ENCODE measurements at regions not wholly inside any gene's neighbourhood (a gene's known extent, or its start where the extent isn't known, plus 50 kb on each side); places are given as distances from the start of the nearest gene placed in this dataset.

GRCh38 chr18:40937386-40937785 lies 1017.6 kb upstream of the PIK3C3 start:
- Histone ChIP-seq H3K27me3 (no peaks in the 10 kb centered on the region), H3K4me3 (no peak overlapping the region), H3K9me3 (no peaks in the 10 kb centered on the region), H3K4me1 (no peaks in the 10 kb centered on the region), H3K27ac (no peak overlapping the region), H3K36me3 (no peaks in the 10 kb centered on the region)
- DNase-seq (no peak), ATAC-seq (no peak)
- intact Hi-C loops (cut with DNase I) = no loop called here
- TF ChIP-seq, protein P1, sequence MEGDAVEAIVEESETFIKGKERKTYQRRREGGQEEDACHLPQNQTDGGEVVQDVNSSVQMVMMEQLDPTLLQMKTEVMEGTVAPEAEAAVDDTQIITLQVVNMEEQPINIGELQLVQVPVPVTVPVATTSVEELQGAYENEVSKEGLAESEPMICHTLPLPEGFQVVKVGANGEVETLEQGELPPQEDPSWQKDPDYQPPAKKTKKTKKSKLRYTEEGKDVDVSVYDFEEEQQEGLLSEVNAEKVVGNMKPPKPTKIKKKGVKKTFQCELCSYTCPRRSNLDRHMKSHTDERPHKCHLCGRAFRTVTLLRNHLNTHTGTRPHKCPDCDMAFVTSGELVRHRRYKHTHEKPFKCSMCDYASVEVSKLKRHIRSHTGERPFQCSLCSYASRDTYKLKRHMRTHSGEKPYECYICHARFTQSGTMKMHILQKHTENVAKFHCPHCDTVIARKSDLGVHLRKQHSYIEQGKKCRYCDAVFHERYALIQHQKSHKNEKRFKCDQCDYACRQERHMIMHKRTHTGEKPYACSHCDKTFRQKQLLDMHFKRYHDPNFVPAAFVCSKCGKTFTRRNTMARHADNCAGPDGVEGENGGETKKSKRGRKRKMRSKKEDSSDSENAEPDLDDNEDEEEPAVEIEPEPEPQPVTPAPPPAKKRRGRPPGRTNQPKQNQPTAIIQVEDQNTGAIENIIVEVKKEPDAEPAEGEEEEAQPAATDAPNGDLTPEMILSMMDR (IDR thresholded peaks at IDR 0.05) = no peak
- no peak for TF ChIP-seq POLR2A (IDR thresholded peaks at IDR 0.05)
- WGBS (ENCODE audit: insufficient coverage, low coverage, low lambda C conversion rate, missing lambda C conversion rate) = 34% methylated on average over 2 of the region's 2 CpGs

DNA sequence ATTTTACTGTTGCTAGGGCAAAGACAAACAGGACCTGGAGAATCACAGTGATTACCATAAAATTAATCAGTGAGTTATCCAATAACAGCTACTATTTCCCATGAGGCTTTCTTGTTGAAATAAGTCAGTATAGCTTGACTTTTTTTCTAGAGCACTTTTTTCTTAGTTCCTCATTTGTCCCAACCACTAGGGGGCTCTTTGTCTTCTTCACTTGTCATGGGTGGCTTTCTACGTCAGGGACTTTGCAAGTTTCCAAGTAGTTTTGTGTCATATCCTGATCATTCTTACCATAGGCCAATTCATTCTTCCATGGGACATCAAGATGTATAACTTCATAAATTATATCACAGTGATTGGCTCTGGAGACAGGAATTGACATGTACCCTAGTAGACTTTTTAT lies 1019.6 kb upstream of the PIK3C3 start:
- Histone ChIP-seq H3K27ac (no peak overlapping the region), H3K9me3 (no peaks in the 10 kb centered on the region), H3K4me3 (no peak overlapping the region), H3K4me1 (no peaks in the 10 kb centered on the region), H3K27me3 (no peaks in the 10 kb centered on the region), H3K36me3 (no peaks in the 10 kb centered on the region)
- peak; percentile 41 to 52 (median 46) for ATAC-seq
- no peak for TF ChIP-seq POLR2A (IDR thresholded peaks at IDR 0.05)
- TF ChIP-seq, protein P1 (IDR thresholded peaks at IDR 0.05) = peak; percentile 38 to 56 (median 52)
- WGBS (ENCODE audit: insufficient coverage, low coverage, low lambda C conversion rate, missing lambda C conversion rate) = 3% methylated on average over 1 of the region's 1 CpG
- DNase-seq = no peak
- intact Hi-C loops (cut with DNase I) = no loop called here

DNA sequence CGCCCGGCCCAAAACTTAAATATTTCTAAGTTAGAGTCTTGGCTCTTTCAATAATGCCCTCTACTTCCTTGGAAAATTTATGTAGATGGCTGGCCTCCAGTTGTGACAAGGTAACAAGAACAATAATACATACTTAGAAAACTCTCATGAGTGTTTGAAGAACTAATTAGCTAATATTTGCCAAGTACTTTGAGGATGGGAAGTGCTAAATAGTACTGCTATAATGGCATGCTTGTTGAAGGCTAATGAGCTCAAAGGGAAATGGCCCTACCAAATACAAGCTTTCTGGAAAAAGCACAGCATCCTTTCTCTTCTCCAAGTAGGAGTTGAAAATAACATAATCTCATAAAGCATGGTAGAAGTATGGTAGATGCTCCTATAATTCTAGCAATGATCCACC lies 1022.2 kb upstream of the PIK3C3 start:
- DNase-seq (no peak), ATAC-seq (no peak)
- H3K4me3 ChIP-seq = no peak overlapping the region
- TF ChIP-seq, protein P1 (IDR thresholded peaks at IDR 0.05) = no peak
- no peak for TF ChIP-seq POLR2A (IDR thresholded peaks at IDR 0.05)
- WGBS (ENCODE audit: insufficient coverage, low coverage, low lambda C conversion rate, missing lambda C conversion rate) = 87% methylated on average over 2 of the region's 2 CpGs
- no peaks in the 10 kb centered on the region for H3K9me3 ChIP-seq
- intact Hi-C loops (cut with DNase I) = no loop called here
- H3K27ac ChIP-seq = no peak overlapping the region
- H3K36me3 ChIP-seq = no peaks in the 10 kb centered on the region
- no peaks in the 10 kb centered on the region for H3K4me1 ChIP-seq
- no peaks in the 10 kb centered on the region for H3K27me3 ChIP-seq

DNA sequence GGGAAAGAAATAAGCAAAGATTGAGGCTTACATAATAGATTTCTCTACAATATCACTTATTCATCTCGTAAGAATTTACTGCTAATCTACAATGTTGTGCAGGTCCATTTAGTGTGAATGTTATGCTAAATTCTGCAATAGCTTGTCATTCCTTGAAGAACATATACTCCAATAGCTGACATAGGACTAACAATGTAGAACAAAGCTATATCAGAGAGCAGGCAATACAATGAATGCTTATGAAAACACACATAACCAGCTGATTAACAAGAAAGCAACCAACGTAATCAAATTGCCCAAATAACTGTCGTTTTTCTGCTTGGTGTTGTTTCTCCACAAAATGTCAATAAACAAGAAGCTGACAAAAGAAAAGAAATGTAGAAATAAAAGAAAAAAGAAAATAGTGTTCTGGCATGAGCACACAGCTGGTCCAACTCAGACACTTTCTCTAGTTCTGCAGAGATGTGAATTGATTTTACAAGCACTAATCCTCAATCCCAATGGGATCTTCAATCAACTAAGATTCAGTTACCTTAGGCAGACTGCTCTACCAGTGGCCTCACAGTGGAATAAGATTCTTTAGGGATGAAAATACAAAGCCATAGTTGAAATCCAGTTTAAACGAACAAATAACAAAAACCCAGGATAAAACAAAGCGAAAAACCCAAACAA lies 1024.7 kb upstream of the PIK3C3 start:
- no peaks in the 10 kb centered on the region for H3K9me3 ChIP-seq
- ATAC-seq (no peak), DNase-seq (no peak)
- H3K4me1 ChIP-seq = no peaks in the 10 kb centered on the region
- H3K4me3 ChIP-seq = no peak overlapping the region
- H3K27me3 ChIP-seq = no peaks in the 10 kb centered on the region
- no peaks in the 10 kb centered on the region for H3K36me3 ChIP-seq
- intact Hi-C loops (cut with DNase I) = no loop called here
- 56% methylated on average over 5 of the region's 5 CpGs for WGBS (ENCODE audit: insufficient coverage, low coverage, low lambda C conversion rate, missing lambda C conversion rate)
- TF ChIP-seq, protein P1 (IDR thresholded peaks at IDR 0.05) = no peak
- no peak for TF ChIP-seq POLR2A (IDR thresholded peaks at IDR 0.05)
- no peak overlapping the region for H3K27ac ChIP-seq
